Activated effector memory CD4-positive, alpha-beta T cell treated with Interleukin-2 at 50 U/mL for 16 hours (primary cell): ENCODE measurements at regions not wholly inside any gene's neighbourhood (a gene's known extent, or its start where the extent isn't known, plus 50 kb on each side); places are given as distances from the start of the nearest gene placed in this dataset.

ENCODE experiments used
- DNase-seq: peaks from one replicate; pipeline ENCODE4 v3.0.0-alpha.2; 2020

DNA sequence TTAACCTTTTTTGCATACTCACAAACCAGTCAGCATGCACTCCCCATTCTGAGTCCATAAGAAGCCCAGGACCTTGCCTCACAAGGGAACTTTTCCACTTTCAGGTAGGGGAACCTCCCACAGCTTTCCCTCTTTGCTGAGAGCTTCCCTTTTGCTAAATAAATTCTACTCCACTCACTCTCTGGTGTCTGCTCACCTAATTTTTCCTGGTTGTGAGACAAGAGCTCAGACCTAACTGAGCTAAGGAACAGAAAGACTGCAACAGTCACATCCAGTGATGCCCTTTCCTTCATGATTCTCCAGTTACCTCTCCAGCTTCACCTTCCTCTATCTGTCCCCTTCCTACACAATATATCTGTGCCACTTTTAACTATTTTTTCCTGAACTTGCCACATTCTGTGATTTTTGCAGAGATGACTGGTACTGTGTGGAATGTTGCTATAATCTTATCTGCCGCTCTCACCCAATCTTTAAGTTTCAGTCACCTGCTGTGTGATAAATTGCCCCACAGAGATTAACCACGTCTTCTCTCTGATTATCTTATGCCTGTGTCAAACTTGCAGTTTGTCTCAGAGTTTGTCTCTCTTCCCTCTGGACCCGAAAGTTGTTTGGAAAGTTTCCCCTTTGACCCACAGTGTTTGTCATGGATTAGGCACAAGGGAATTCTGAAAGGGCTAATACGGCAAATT lies 737.1 kb upstream of the FLRT2 start:
- DNase-seq, result no peak

GRCh38 chr14:84797326-84797725 lies 732.6 kb upstream of the FLRT2 start:
- no peak for DNase-seq

- no peak for DNase-seq
Measured at GRCh38 chr14:84804468-84804867, 725.5 kb upstream of the FLRT2 start.

- DNase-seq, result no peak
Measured at GRCh38 chr14:84804895-84805294, 725.0 kb upstream of the FLRT2 start.

- no peak for DNase-seq
Measured at GRCh38 chr14:84806181-84806580, 723.8 kb upstream of the FLRT2 start.

GRCh38 chr14:84806622-84807021 lies 723.3 kb upstream of the FLRT2 start:
- no peak for DNase-seq

DNA sequence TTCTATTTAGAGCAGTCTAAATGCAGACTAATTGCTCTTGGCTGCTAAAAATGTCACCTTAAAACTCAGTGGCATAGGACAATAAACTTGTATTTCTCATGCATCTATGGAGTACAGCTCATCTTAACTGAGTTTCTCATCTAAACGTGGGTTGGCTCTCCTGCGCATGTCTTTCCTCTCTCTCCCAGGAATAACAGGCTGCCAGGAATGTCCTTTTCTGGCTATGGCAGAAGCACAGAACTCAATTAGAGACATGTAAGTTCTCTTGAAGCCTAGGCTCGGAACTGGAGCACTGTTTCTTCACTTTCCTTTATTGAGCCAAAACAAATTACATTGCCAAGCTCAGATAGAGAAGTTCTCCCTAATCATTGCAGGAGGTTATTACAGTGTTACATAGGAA lies 722.3 kb upstream of the FLRT2 start:
- DNase-seq, result no peak

DNA sequence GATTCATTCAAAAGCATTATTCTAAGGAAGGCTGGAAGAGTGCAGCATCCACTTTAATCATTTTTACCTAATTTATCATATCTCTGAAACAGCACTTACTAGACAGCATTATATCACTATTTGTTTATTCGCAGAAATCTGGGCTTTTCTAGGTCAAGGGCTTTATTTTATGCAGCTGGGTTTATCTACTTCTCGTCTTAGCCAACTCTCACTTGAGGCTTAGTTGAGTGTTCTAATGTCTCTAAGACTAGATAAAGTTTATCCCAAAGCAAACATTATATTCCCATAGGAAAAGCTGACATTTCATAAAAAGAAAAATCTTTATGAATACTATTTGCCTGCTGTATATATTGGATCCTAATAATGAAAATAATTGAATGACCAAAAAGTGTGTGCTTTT lies 720.8 kb upstream of the FLRT2 start:
- DNase-seq, result no peak

DNA sequence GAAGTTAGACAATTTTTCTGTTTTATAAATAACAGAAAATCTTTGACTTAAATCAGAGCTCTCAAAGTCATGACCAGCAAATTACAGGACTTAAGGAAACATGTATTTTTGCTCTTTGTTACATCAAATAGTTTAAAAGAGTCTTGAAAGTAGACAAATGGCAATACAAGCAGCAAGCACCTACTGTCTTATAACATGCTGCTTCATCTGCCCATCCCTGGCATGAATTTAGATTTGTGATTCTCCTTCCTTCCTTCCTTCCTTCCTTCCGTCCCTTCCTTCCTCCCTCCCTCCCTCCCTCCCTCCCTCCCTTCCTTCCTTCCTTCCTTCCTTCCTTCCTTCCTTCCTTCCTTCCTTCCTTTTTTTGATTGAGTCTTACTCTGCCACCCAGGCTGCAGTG lies 715.6 kb upstream of the FLRT2 start:
- no peak for DNase-seq

GRCh38 chr14:84819528-84819927 lies 710.4 kb upstream of the FLRT2 start:
- DNase-seq, result no peak

GRCh38 chr14:84825481-84826251 lies 704.3 kb upstream of the FLRT2 start:
- no peak for DNase-seq

GRCh38 chr14:84826294-84826693 lies 703.6 kb upstream of the FLRT2 start:
- DNase-seq, result no peak

GRCh38 chr14:84850595-84850994 lies 679.3 kb upstream of the FLRT2 start:
- no peak for DNase-seq

DNA sequence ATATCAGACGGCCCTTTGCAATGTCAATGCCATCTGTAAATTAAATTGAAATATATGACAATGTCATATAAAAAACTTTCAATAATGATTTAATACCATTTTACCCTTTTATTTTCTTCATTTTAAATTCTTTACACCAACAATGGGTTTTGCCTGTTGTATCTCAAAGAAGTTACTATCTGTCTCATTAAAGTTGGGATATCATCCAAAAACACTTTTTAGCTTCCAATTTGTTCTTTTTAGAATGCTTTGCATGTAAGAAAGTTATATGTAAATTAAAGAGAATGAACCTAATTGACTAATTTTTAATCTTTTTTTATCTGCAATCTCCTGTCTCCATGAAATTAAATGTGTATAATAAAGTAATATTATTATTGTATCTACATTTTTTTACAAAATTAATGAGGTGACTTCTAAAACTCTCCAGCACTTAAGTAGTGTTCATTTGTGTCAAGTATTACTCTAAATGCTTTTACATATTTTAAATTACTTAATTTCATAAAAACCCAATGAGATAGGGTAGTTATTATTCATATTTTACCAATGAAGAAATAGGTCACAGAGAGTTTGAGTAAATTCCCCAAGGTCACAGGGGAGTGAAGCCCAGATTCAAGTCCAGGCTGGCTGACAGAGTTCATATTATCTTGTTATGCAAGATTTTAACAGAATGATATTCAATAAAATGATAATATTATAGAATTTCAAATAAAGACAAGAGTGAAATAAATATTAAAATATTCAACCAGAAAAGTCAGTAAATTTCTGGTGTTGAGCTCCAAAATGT lies 673.0 kb upstream of the FLRT2 start:
- DNase-seq, result no peak

- DNase-seq, result no peak
Measured at GRCh38 chr14:84857571-84857970, 672.4 kb upstream of the FLRT2 start.

DNA sequence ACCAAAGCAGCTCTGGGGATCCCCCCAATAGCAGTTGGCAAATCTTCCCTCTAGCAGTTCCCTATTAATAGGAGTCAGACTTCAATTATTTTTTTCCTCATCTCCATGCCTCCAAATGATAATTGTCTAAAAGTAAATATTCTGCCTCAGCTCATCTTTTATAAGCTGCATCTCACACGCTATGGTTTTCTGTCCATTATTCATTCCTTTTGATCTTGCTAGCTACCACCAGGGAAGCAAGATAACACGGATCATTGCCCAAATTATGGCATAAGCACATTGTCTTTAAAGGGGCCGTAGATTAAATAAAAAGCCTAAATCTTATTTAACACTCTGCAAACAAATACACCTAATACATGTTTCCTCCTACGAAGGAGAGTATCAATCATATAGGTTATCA lies 670.8 kb upstream of the FLRT2 start:
- DNase-seq, result no peak

DNA sequence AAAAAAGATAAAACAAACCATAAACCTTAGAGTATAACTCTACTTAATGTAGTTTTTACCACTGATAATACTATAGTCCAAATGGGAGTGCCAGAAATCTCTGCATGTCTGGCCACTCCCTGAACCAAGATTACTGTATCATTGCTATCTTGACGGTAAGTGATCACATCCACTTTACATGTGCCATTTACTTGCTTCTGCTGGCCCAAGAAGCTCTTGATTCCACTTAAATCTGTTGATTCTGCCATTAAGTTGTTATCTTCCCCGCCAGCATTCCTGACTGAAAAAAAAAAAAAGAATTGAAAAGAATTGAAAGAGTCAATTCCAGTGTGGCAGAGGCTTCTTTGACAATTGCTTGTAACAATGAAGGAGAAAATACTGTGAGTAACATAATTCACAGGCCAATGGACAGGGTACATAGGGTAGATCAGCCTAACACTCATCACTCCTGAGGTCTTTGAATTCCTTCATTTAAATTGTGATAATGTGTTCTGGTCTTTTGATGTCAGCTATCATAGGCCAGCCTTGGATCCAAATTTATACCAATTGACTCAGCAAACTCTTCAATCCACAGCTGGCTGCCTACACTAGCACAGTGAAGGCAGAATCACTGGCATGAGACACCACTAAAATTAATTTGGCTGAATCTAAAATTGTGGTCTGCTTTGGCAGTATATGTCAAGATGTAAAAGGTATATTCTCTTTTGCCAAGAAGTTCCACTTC lies 665.2 kb upstream of the FLRT2 start:
- DNase-seq, result no peak

DNA sequence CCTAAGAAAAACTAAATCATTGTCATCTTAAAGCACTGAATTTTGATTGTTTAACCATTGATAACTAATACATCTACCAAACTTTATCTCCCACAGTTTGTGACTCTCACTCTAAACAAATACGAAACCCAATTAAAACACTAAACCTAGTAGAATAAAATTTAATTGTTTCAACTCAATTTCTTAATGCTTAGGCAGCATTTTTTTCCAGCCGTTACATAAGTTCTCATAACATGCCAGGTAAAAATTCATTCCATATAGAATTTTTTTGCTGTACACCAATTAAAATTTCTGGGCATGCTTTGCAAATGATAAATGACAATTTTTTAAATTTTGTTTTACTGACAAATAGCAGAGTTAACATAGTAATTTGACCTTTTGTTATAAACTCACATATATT lies 658.2 kb upstream of the FLRT2 start:
- DNase-seq, result no peak

DNA sequence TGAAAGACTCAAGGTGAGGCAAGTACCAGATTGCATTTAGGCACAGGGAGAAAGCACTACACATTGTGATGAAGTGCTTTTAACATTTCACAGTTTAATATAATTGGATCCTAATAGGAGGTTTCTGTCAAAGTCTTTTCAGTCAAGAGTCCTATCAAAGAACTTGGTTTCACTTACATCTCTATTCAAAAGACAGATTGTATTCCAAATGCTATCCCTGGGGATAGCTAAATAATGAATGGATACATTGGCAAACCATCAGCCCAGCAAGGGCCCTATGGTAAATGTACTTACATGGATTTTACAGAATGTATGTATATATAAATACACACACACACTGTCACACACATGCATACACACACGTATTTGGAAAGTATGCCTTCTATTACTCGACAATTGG lies 655.5 kb upstream of the FLRT2 start:
- DNase-seq, result no peak

DNA sequence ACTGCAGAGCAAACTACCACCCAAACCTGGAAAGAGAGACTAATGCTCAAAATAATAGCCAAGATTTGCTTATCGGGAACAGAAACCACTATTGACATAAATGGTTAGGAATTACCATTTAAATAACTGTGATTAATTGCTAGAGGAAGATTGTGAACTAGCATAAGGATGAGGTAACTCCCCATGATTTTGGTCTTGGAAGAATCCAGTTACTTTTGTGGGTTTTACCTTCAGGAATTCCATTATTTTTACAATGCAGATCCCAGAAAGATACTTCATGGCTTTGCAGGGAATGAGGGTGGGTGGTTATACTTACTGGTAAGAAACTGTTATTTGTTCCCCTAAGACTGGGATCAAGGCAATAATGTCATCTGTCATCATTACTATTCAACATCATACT lies 652.9 kb upstream of the FLRT2 start:
- DNase-seq, result no peak

GRCh38 chr14:84882830-84883229 lies 647.1 kb upstream of the FLRT2 start:
- DNase-seq, result no peak

- DNase-seq, result no peak
Measured at GRCh38 chr14:84885061-84885460, 644.9 kb upstream of the FLRT2 start.

- DNase-seq, result no peak
Measured at GRCh38 chr14:84891404-84891803, 638.5 kb upstream of the FLRT2 start.
